DND-41 (cell line): ENCODE measurements at regions not wholly inside any gene's neighbourhood (a gene's known extent, or its start where the extent isn't known, plus 50 kb on each side); places are given as distances from the start of the nearest gene placed in this dataset.

Experiments
- ATAC-seq: fragments of 200-7000 bp; cut with Tn5 transposase; 3 replicates; pipeline ENCODE4 v1.9.1; 2021; ENCODE audit warnings: low read depth; ENCODE audit not compliant: insufficient read depth
- DNase-seq: peaks from one replicate; pipeline ENCODE4 v3.0.0-alpha.2; 2020
- H2AFZ ChIP-seq: 2 replicates; pipeline ENCODE4 v1.6.0; 2012; ENCODE audit warnings: low read depth, low read length
- H3K27ac ChIP-seq: 2 replicates; pipeline ENCODE4 v1.5.1; 2012; ENCODE audit warnings: low read length, inconsistent platforms
- H3K27me3 ChIP-seq: fragments of 200-600 bp; sonication (generic); 2 replicates; pipeline ENCODE4 v1.6.0; 2012; ENCODE audit warnings: low read length, mild to moderate bottlenecking, inconsistent platforms; ENCODE audit not compliant: insufficient read depth, poor library complexity
- H3K36me3 ChIP-seq: 2 replicates; pipeline ENCODE4 v1.5.1; 2012; ENCODE audit warnings: low read length, inconsistent platforms; ENCODE audit not compliant: insufficient read depth
- H3K4me1 ChIP-seq: 2 replicates; pipeline ENCODE4 v1.5.1; 2012; ENCODE audit warnings: mild to moderate bottlenecking, low read length; ENCODE audit not compliant: insufficient read depth
- H3K4me2 ChIP-seq: 2 replicates; pipeline ENCODE4 v1.6.0; 2012; ENCODE audit warnings: mild to moderate bottlenecking, moderate library complexity, low read length, inconsistent platforms; ENCODE audit not compliant: insufficient read depth
- H3K4me3 ChIP-seq, 2 experiments: fragments of 200-600 bp in 1 of 2; shearing (Covaris generic) in 1 of 2; 2 replicates each; pipeline ENCODE4 v1.5.1; 2012 to 2016; ENCODE audit warnings: inconsistent platforms in 2 of 2, low read length in 2 of 2, mild to moderate bottlenecking in 2 of 2, low read depth in 1 of 2, moderate library complexity in 1 of 2
- H3K79me2 ChIP-seq: 2 replicates; pipeline ENCODE4 v1.6.0; 2012; ENCODE audit warnings: low read length, inconsistent platforms; ENCODE audit not compliant: insufficient read depth
- H3K9ac ChIP-seq: 2 replicates; pipeline ENCODE4 v1.6.0; 2012; ENCODE audit warnings: low read depth, mild to moderate bottlenecking, inconsistent platforms, low read length, moderate library complexity
- H3K9me3 ChIP-seq: 2 replicates; pipeline ENCODE4 v1.5.1; 2012; ENCODE audit warnings: low read length, moderate library complexity, mild to moderate bottlenecking, inconsistent platforms; ENCODE audit not compliant: insufficient read depth, severe bottlenecking
- H4K20me1 ChIP-seq: 2 replicates; pipeline ENCODE4 v1.6.0; 2012; ENCODE audit warnings: low read length; ENCODE audit not compliant: insufficient read depth
- EZH2 ChIP-seq: IDR thresholded peaks from 3 replicates; pipeline ENCODE4 v1.6.1; 2012; ENCODE audit warnings: borderline replicate concordance, low read depth, mild to moderate bottlenecking, moderate library complexity, low read length, inconsistent platforms; ENCODE audit not compliant: severe bottlenecking
- TF ChIP-seq, protein P1 (sequence below): IDR thresholded peaks from 2 replicates; pipeline ENCODE4 v1.5.1; 2012; ENCODE audit warnings: borderline replicate concordance, low read length, moderate library complexity, mild to moderate bottlenecking; ENCODE audit not compliant: poor library complexity, severe bottlenecking; ENCODE audit errors: extremely low read depth

DNA sequence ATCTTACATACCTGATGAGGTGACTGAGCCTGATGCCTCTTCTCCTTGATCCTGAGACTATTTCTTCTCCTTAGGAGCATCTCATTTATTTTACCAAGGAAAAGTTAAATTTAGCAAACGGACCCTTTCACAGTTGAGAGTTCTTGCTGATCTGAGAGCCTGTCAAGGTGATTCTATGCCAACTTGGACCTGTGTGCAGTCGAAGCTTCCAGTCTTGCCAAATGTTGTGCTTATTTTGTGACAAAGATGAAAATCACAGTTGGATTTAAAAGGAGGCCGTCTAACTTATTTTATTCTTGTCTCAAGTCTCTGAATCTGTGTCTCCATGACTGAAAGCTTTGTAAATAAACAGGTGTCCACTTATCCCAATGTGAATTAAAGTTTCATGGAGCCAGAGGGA is 296.3 kb upstream of the EPHA3 start:
- H2AFZ ChIP-seq: no peak overlapping the region
- H3K9me3 ChIP-seq: no peaks in the 10 kb centered on the region
- no peaks in the 10 kb centered on the region for H3K79me2 ChIP-seq
- H3K9ac ChIP-seq: no peak overlapping the region
- TF ChIP-seq, protein P1, sequence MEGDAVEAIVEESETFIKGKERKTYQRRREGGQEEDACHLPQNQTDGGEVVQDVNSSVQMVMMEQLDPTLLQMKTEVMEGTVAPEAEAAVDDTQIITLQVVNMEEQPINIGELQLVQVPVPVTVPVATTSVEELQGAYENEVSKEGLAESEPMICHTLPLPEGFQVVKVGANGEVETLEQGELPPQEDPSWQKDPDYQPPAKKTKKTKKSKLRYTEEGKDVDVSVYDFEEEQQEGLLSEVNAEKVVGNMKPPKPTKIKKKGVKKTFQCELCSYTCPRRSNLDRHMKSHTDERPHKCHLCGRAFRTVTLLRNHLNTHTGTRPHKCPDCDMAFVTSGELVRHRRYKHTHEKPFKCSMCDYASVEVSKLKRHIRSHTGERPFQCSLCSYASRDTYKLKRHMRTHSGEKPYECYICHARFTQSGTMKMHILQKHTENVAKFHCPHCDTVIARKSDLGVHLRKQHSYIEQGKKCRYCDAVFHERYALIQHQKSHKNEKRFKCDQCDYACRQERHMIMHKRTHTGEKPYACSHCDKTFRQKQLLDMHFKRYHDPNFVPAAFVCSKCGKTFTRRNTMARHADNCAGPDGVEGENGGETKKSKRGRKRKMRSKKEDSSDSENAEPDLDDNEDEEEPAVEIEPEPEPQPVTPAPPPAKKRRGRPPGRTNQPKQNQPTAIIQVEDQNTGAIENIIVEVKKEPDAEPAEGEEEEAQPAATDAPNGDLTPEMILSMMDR: no peak
- no peak for TF ChIP-seq EZH2
- ATAC-seq (no peak), DNase-seq (no peak)
- no peaks in the 10 kb centered on the region for H3K4me1 ChIP-seq
- H4K20me1 ChIP-seq: no peaks in the 10 kb centered on the region
- H3K4me3 ChIP-seq: no peak overlapping the region
- no peak overlapping the region for H3K4me2 ChIP-seq
- H3K27me3 ChIP-seq: no peaks in the 10 kb centered on the region
- no peak overlapping the region for H3K27ac ChIP-seq
- H3K36me3 ChIP-seq: no peaks in the 10 kb centered on the region

DNA sequence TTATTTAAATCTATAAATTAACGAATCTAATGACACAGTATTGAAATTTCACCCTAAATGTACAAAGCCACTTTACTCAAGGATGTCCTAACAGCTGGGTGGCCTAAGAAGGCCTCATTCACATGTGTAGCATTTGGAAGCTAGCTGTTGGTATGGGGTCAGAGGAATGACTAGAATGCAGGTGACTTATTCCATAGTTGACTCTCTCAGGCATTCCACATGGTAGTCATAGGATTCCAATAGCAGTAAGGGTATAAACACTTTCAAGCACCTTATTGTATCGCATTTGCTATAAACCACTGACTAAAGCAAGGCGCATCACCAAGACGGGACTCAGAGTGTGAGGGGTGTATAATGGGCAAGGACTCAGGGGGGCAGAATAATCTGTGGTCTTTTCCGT is 294.8 kb upstream of the EPHA3 start:
- no peak overlapping the region for H3K27ac ChIP-seq
- TF ChIP-seq, protein P1: no peak
- TF ChIP-seq EZH2: no peak
- no peak overlapping the region for H3K4me2 ChIP-seq

DNA sequence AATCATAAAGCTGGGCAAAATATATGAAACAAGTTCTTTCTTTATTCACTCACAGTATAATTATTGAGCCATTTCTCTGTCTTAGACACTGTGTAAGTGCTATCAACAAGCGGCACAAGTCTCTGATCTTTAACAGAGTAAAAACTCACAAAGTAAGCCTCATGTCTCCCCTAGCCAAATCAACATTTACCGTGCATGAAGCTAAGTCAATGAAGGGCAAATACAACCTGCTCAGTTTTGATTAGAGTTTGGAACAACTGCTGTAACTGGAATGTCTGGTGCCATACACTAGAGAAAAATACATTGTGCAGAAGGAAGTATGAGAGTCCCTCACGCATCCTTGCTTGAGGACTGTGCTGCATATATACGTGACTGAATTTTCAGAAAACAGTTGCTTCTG is 291.0 kb upstream of the EPHA3 start:
- no peak for ATAC-seq
- no peaks in the 10 kb centered on the region for H3K4me1 ChIP-seq
- TF ChIP-seq, protein P1: no peak
- no peak for TF ChIP-seq EZH2
- no peaks in the 10 kb centered on the region for H3K27me3 ChIP-seq
- H3K79me2 ChIP-seq: no peaks in the 10 kb centered on the region
- H3K4me2 ChIP-seq: no peak overlapping the region
- H3K9me3 ChIP-seq: no peaks in the 10 kb centered on the region
- DNase-seq: no peak
- H3K4me3 ChIP-seq: no peak overlapping the region
- H3K9ac ChIP-seq: no peak overlapping the region
- no peaks in the 10 kb centered on the region for H3K36me3 ChIP-seq
- no peak overlapping the region for H2AFZ ChIP-seq
- H3K27ac ChIP-seq: no peak overlapping the region
- H4K20me1 ChIP-seq: no peaks in the 10 kb centered on the region

More for the DNA sequence above, 294.8 kb upstream of the EPHA3 start:
- Histone ChIP-seq H3K4me3 (no peak overlapping the region), H2AFZ (no peak overlapping the region), H3K4me1 (no peaks in the 10 kb centered on the region), H3K9ac (no peak overlapping the region), H3K79me2 (no peaks in the 10 kb centered on the region), H3K9me3 (no peaks in the 10 kb centered on the region), H3K36me3 (no peaks in the 10 kb centered on the region), H4K20me1 (no peaks in the 10 kb centered on the region), H3K27me3 (no peaks in the 10 kb centered on the region)
- DNase-seq (no peak), ATAC-seq (no peak)
